Colonic mucosa (tissue), 4 donors: ENCODE measurements at regions not wholly inside any gene's neighbourhood (a gene's known extent, or its start where the extent isn't known, plus 50 kb on each side); places are given as distances from the start of the nearest gene placed in this dataset.

ENCODE experiments used
- DNase-seq: peaks from one replicate; pipeline ENCODE4 v3.0.0-alpha.2; 2020
- H3K27ac ChIP-seq: fragments of 200-600 bp; one replicate; pipeline ENCODE4 v1.8.0; 2021
- H3K27me3 ChIP-seq: fragments of 200-600 bp; one replicate; pipeline ENCODE4 v1.8.0; 2021
- H3K36me3 ChIP-seq: fragments of 200-600 bp; one replicate; pipeline ENCODE4 v1.8.0; 2021
- H3K4me1 ChIP-seq: fragments of 200-600 bp; one replicate; pipeline ENCODE4 v1.8.0; 2021; ENCODE audit warnings: mild to moderate bottlenecking
- H3K4me3 ChIP-seq: fragments of 200-600 bp; one replicate; pipeline ENCODE4 v1.8.0; 2021
- H3K9ac ChIP-seq, 2 donors: one replicate each; pipeline ENCODE4 v1.7.0; 2013; ENCODE audit warnings: control low read depth in 2 of 2, low read depth in 2 of 2, low read length in 2 of 2
- H3K9me3 ChIP-seq: fragments of 200-600 bp; one replicate; pipeline ENCODE4 v1.8.0; 2021
- intact Hi-C: fragments of 100-400 bp; cut with DNase I; formaldehyde crosslinking; loops from one replicate; pipeline ENCODE4 v1.14.1; 2022
- TF ChIP-seq, protein P1 (sequence below): fragments of 200-600 bp; IDR thresholded peaks from one replicate; pipeline ENCODE4 v1.8.0; 2022; ENCODE audit warnings: antibody characterized with exemption, mild to moderate bottlenecking
- donor health status: healthy.
- donor health status: DM: no; HTN: no; CAD: no.
- donor health status: DM: no; HTN: no; CAD: no.

DNA sequence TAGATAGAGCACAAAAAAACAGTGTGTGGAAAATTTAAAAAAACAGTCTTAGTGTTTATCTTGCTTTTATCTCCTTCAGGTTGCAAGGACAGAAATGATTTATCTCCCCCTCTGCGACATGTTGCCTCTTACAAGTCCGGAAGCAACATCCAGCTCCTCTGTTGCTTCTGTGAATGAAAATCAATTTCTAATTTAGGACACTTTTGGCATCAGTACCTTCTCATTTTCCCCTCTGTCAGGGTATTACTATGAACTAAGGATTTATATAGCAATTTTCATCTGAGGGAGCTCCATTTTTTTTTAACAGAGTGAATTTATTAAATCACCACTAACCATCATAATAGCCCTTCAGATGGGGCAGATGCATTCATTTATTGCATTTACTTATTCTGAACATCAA, 116.6 kb upstream of the PLXNC1 start:
- no peak overlapping the region for H3K4me3 ChIP-seq
- DNase-seq: no peak
- H3K4me1 ChIP-seq: no peaks in the 10 kb centered on the region
- H3K9me3 ChIP-seq: no peaks in the 10 kb centered on the region
- no peak overlapping the region for H3K9ac ChIP-seq
- intact Hi-C loops: no loop called here
- TF ChIP-seq, protein P1, sequence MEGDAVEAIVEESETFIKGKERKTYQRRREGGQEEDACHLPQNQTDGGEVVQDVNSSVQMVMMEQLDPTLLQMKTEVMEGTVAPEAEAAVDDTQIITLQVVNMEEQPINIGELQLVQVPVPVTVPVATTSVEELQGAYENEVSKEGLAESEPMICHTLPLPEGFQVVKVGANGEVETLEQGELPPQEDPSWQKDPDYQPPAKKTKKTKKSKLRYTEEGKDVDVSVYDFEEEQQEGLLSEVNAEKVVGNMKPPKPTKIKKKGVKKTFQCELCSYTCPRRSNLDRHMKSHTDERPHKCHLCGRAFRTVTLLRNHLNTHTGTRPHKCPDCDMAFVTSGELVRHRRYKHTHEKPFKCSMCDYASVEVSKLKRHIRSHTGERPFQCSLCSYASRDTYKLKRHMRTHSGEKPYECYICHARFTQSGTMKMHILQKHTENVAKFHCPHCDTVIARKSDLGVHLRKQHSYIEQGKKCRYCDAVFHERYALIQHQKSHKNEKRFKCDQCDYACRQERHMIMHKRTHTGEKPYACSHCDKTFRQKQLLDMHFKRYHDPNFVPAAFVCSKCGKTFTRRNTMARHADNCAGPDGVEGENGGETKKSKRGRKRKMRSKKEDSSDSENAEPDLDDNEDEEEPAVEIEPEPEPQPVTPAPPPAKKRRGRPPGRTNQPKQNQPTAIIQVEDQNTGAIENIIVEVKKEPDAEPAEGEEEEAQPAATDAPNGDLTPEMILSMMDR: no peak
- no peaks in the 10 kb centered on the region for H3K27me3 ChIP-seq
- no peaks in the 10 kb centered on the region for H3K36me3 ChIP-seq
- H3K27ac ChIP-seq: no peak overlapping the region

DNA sequence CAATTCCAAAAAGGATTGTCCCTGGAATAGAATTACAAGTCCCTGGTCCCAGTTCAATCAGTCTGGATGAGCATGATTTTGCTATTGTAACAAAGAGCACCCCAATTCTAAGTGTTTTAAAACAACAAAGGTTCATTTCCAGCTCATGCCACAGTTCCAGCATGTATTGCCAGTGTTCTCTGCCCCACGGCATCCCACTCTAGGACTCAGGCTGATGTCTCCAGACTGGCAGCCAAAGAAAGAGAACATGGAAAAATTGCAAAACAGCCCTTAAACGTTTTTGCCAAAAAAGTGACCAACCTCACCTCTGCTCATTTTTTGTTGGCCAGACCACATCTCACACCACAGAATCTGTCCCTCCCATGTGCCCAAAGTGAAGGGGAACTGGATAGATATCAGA, 116.0 kb upstream of the PLXNC1 start:
- Histone ChIP-seq H3K27me3 (no peaks in the 10 kb centered on the region), H3K9ac (no peak overlapping the region), H3K4me1 (no peaks in the 10 kb centered on the region), H3K9me3 (no peaks in the 10 kb centered on the region), H3K4me3 (no peak overlapping the region), H3K36me3 (no peaks in the 10 kb centered on the region), H3K27ac (no peak overlapping the region)
- TF ChIP-seq, protein P1: no peak
- no peak for DNase-seq
- intact Hi-C loops: no loop called here

DNA sequence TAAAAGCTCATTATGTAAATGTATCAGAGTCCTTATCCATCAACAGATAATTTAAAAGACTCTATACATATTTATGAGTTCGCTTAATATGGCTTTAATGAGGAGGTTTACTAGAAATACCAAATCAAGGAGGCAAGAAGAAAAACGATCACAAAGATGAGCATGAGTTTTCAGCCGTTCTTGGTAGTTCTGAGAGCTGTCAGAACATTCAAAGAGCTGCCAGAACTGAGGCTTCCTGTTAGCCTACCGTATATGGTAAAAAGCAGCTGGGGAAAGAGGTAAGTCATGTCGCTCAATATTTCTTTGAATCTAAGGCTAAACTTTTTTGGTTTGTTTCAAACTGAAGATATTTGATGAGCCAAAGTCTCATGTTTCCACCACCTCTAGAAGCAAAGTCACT, 115.3 kb upstream of the PLXNC1 start:
- DNase-seq: no peak

DNA sequence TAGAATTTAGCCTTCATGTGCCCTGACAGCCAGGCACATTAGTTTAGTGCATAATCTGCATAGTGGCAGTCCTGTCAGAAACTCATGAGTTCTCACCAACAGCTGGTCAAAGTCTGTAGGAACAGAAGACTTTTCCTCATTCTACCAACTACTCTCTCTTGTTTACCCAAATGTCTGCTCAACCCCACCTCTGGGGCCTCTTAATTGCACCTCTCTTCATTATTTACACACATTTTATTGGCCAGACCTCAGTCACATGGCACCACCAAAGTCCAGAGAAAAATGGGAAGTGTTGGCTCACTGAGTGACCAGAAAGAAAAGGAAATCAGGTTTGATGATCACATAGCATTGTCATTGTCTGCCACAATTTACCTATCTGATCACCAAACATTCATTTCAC, 114.6 kb upstream of the PLXNC1 start:
- H3K9me3 ChIP-seq: no peaks in the 10 kb centered on the region
- H3K4me3 ChIP-seq: no peak overlapping the region
- no peak overlapping the region for H3K9ac ChIP-seq
- no peak overlapping the region for H3K27ac ChIP-seq
- H3K36me3 ChIP-seq: no peaks in the 10 kb centered on the region
- TF ChIP-seq, protein P1: no peak
- DNase-seq: no peak
- intact Hi-C loops: no loop called here
- no peaks in the 10 kb centered on the region for H3K4me1 ChIP-seq
- no peaks in the 10 kb centered on the region for H3K27me3 ChIP-seq

More for the DNA sequence above, 115.3 kb upstream of the PLXNC1 start:
- no peaks in the 10 kb centered on the region for H3K27me3 ChIP-seq
- intact Hi-C loops: no loop called here
- no peaks in the 10 kb centered on the region for H3K36me3 ChIP-seq
- no peak overlapping the region for H3K9ac ChIP-seq
- no peak overlapping the region for H3K27ac ChIP-seq
- H3K4me3 ChIP-seq: no peak overlapping the region
- H3K9me3 ChIP-seq: no peaks in the 10 kb centered on the region
- TF ChIP-seq, protein P1: no peak
- no peaks in the 10 kb centered on the region for H3K4me1 ChIP-seq

DNA sequence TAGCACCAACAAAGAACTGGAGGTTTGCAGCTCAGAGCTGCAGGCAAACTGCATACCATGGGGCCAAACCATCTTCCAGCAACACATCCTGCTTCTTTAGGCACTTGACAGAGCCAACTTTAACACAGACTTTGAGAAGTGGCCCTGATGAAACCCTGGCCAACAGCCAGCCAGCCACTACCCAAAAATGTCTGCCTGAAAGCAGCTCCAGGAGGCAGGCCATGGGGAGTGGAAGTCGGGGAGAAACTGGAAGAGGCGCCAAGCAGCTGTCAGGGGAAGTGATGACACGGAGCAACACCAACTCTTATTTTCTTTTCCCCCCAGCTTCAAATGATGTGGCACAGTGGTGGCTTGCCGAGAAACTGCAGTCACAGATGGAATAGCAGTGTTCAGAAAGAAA, 110.9 kb upstream of the PLXNC1 start:
- DNase-seq: no peak
- Histone ChIP-seq H3K9ac (no peak overlapping the region), H3K36me3 (no peaks in the 10 kb centered on the region), H3K4me3 (no peak overlapping the region), H3K4me1 (no peaks in the 10 kb centered on the region), H3K27me3 (no peaks in the 10 kb centered on the region), H3K27ac (no peak overlapping the region), H3K9me3 (no peaks in the 10 kb centered on the region)
- TF ChIP-seq, protein P1: no peak
- intact Hi-C loops: no loop called here

DNA sequence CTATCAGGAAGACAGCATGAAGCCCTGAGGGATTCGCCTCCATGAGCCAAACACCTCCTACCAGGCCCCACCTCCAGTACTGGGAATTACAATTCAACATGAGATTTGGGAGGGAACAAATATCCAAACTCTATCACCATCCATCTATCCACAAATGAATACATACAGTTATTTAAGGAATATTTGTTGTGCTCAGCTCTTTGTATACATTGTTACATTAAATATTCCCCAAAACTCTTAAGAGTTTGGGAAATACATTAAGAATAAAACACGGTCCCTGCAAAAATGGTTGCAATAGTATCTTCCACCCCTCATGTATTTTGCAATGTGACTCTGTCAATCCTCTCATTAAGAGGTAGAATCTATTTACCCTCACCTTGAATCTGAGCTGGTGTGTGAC, 109.8 kb upstream of the PLXNC1 start:
- TF ChIP-seq, protein P1: no peak
- intact Hi-C loops: no loop called here
- Histone ChIP-seq H3K27ac (no peak overlapping the region), H3K4me1 (no peaks in the 10 kb centered on the region), H3K9me3 (no peaks in the 10 kb centered on the region), H3K4me3 (no peak overlapping the region), H3K36me3 (no peaks in the 10 kb centered on the region), H3K27me3 (no peaks in the 10 kb centered on the region), H3K9ac (no peak overlapping the region)
- DNase-seq: no peak
